Epithelial cell of esophagus (primary cell): ENCODE measurements at regions not wholly inside any gene's neighbourhood (a gene's known extent, or its start where the extent isn't known, plus 50 kb on each side); places are given as distances from the start of the nearest gene placed in this dataset.
"Not testable (repeated sequence)": the region's sequence is repeated elsewhere in the genome, so short reads cannot be mapped to it uniquely, and the experiment has no call there.

ENCODE experiments used
- DNase-seq: peaks from one replicate; pipeline ENCODE4 v3.0.0; 2010; ENCODE audit warnings: low read depth
- H3K4me3 ChIP-seq: 2 replicates; pipeline ENCODE4 v1.5.1; 2011; ENCODE audit warnings: mild to moderate bottlenecking, low read length, control low read depth
- CTCF ChIP-seq: IDR thresholded peaks from 2 replicates; pipeline ENCODE4 v1.5.1; 2011; ENCODE audit warnings: low read depth, mild to moderate bottlenecking, low read length, control low read depth, inconsistent platforms; ENCODE audit not compliant: insufficient read depth; ENCODE audit errors: missing control alignments

- DNase-seq = no peak
- no peak for TF ChIP-seq CTCF
- H3K4me3 ChIP-seq = no peak overlapping the region
These were observed 694.5 kb downstream of the NXPH1 start for GRCh38 chr7:9127901-9128300.

GRCh38 chr7:9148687-9149086 is 715.3 kb downstream of the NXPH1 start:
- no peak for TF ChIP-seq CTCF
- DNase-seq = no peak
- H3K4me3 ChIP-seq = no peak overlapping the region

GRCh38 chr7:9149499-9150082 is 716.2 kb downstream of the NXPH1 start:
- DNase-seq = peak; percentile 0
- H3K4me3 ChIP-seq = no peak overlapping the region
- no peak for TF ChIP-seq CTCF

GRCh38 chr7:9163691-9164090 is 730.3 kb downstream of the NXPH1 start:
- DNase-seq, H3K4me3 ChIP-seq: not testable (repeated sequence)

GRCh38 chr7:9175871-9176270 is 742.5 kb downstream of the NXPH1 start:
- no peak overlapping the region for H3K4me3 ChIP-seq
- no peak for DNase-seq
- TF ChIP-seq CTCF = no peak

GRCh38 chr7:9181356-9181755 is 747.9 kb downstream of the NXPH1 start:
- DNase-seq = no peak
- no peak overlapping the region for H3K4me3 ChIP-seq
- TF ChIP-seq CTCF = no peak

GRCh38 chr7:9186730-9187129 is 753.3 kb downstream of the NXPH1 start:
- DNase-seq = no peak

More at GRCh38 chr7:9186730-9187129, 753.3 kb downstream of the NXPH1 start:
- TF ChIP-seq CTCF = no peak
- no peak overlapping the region for H3K4me3 ChIP-seq
